Spleen (tissue), 11 donors: ENCODE measurements at regions not wholly inside any gene's neighbourhood (a gene's known extent, or its start where the extent isn't known, plus 50 kb on each side); places are given as distances from the start of the nearest gene placed in this dataset.

Source experiments
- DNase-seq: peaks from one replicate; pipeline ENCODE4 v3.0.0-alpha.2; 2020
- H3K27ac ChIP-seq, 8 donors: fragments of 200-600 bp; sonication (generic) in 7 of 8; 1 replicate in 4 of 8; 2 replicates in 4 of 8; pipeline versions ENCODE4 v1.5.0 to v1.8.0; 2016 to 2021; ENCODE audit warnings: inconsistent platforms in 4 of 8, mild to moderate bottlenecking in 4 of 8, moderate library complexity in 1 of 8
- H3K27me3 ChIP-seq, 7 donors: fragments of 200-600 bp; sonication (generic) in 6 of 7; replicated peaks in 1 of 7; 1 replicate in 4 of 7; 2 replicates in 3 of 7; pipeline versions ENCODE4 v1.5.0 to v1.8.0; 2016 to 2021; ENCODE audit warnings: inconsistent platforms in 3 of 7, mild to moderate bottlenecking in 1 of 7
- H3K36me3 ChIP-seq, 6 donors: fragments of 200-600 bp; sonication (generic) in 5 of 6; 1 replicate in 4 of 6; 2 replicates in 2 of 6; pipeline versions ENCODE4 v1.5.0 to v1.8.0; 2016 to 2021; ENCODE audit warnings: inconsistent platforms in 2 of 6
- H3K4me1 ChIP-seq, 6 donors: fragments of 200-600 bp; sonication (generic) in 5 of 6; 1 replicate in 3 of 6; 2 replicates in 3 of 6; pipeline versions ENCODE4 v1.5.0 to v1.8.0; 2016 to 2021; ENCODE audit warnings: inconsistent platforms in 3 of 6
- H3K4me3 ChIP-seq, 8 donors: fragments of 200-600 bp; sonication (generic) in 7 of 8; 1 replicate in 4 of 8; 2 replicates in 4 of 8; pipeline versions ENCODE4 v1.5.0 to v1.8.0; 2016 to 2021; ENCODE audit warnings: inconsistent platforms in 4 of 8, mild to moderate bottlenecking in 4 of 8, moderate library complexity in 2 of 8
- H3K9me3 ChIP-seq, 8 donors: fragments of 200-600 bp; sonication (generic) in 7 of 8; 1 replicate in 4 of 8; 2 replicates in 4 of 8; pipeline versions ENCODE4 v1.5.0 to v1.8.0; 2016 to 2021; ENCODE audit warnings: inconsistent platforms in 4 of 8
- POLR2A ChIP-seq, 3 donors: fragments of 450-650 bp; IDR thresholded peaks; one replicate each; pipeline ENCODE4 v1.5.1; 2017; ENCODE audit warnings: antibody characterized with exemption in 3 of 3, mild to moderate bottlenecking in 1 of 3
- POLR2AphosphoS5 ChIP-seq, 3 donors: sonication (generic); formaldehyde crosslinking; IDR thresholded peaks; one replicate each; pipeline ENCODE4 v1.5.1; 2017; ENCODE audit warnings: antibody characterized with exemption in 3 of 3
- WGBS, 5 donors: extraction: QIAGEN DNeasy Blood & Tissue Kit in 3 of 5; methylation state at CpG; one replicate each; pipeline versions ENCODE4 v1.1.5 to v1.1.7; 2013 to 2018; 5-methylcytosine and 5-hydroxymethylcytosine counted together
- intact Hi-C: fragments of 100-400 bp; cut with DNase I; formaldehyde crosslinking; loops from one replicate; pipeline ENCODE4 v1.15.0; 2023; ENCODE audit warnings: low total_unique reads
- TF ChIP-seq, protein P1 (sequence below), 11 experiments: fragments of 200-600 bp in 7 of 11; fragments of 450-650 bp in 4 of 11; sonication (generic) in 4 of 11; IDR thresholded peaks in 8 of 11; conservative IDR thresholded peaks in 3 of 11; 1 replicate in 7 of 11; 2 replicates in 4 of 11; pipeline versions ENCODE4 v1.4.0 to v1.8.0; 2016 to 2021; ENCODE audit warnings: antibody characterized with exemption in 11 of 11, inconsistent platforms in 4 of 11, mild to moderate bottlenecking in 1 of 11
- donor health status: healthy with polysubstance abuse.
- donor health status: DM: no; HTN: no; CAD: no; lungs with moderate emphysema.
- donor health status: DM: no; HTN: no; CAD: no.
- donor health status: Bipolar disorder and iron deficiency.
- donor health status: healthy.
- donor health status: DM: no; HTN: no; CAD: no.
- donor health status: DM: yes; HTN: yes; CAD: no.

DNA sequence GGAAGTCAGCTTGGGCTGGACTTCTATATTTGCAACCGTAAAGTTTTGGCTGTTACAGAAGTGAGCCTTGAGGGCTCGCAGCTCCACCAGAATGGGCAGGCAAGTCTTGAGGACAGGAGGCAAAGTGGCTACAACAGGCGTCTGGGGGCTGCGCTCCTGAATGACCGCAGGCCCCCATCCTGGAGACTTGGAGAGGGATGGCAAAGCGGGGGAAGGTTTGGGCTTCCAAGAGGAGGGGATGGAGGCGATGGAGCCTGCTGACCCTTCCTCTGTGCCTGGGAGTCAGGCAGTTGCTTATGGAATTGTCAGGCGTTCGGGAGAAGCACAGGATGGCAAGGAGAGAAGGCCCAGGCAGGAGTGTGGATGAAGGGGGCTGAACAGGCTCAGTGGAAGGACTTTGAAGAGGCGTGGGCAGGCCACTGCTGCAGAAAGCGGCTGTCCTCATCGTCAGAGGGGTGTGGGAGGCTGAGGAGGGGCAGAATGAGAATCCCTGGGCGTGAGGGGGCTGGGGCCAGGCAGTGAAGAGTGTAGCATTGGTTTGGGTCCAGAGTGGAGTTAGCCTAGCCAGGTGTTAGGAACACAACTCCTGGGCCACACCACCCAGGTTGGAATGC lies 72.3 kb downstream of the INHBB start:
- intact Hi-C loops: no loop called here
- Histone ChIP-seq H3K9me3 (no peaks in the 10 kb centered on the region), H3K4me3 (no peak overlapping the region), H3K4me1 (no peaks in the 10 kb centered on the region), H3K36me3 (no peaks in the 10 kb centered on the region), H3K27me3 (peaks cover 0 to 44% (median 0%) of the 10 kb centered on the region in 7 donors), H3K27ac (no peak overlapping the region)
- TF ChIP-seq POLR2AphosphoS5 (IDR thresholded peaks at IDR 0.05): no peak
- TF ChIP-seq POLR2A (IDR thresholded peaks at IDR 0.05): no peak
- TF ChIP-seq, protein P1, sequence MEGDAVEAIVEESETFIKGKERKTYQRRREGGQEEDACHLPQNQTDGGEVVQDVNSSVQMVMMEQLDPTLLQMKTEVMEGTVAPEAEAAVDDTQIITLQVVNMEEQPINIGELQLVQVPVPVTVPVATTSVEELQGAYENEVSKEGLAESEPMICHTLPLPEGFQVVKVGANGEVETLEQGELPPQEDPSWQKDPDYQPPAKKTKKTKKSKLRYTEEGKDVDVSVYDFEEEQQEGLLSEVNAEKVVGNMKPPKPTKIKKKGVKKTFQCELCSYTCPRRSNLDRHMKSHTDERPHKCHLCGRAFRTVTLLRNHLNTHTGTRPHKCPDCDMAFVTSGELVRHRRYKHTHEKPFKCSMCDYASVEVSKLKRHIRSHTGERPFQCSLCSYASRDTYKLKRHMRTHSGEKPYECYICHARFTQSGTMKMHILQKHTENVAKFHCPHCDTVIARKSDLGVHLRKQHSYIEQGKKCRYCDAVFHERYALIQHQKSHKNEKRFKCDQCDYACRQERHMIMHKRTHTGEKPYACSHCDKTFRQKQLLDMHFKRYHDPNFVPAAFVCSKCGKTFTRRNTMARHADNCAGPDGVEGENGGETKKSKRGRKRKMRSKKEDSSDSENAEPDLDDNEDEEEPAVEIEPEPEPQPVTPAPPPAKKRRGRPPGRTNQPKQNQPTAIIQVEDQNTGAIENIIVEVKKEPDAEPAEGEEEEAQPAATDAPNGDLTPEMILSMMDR (IDR thresholded peaks at IDR 0.05 in 8 of 11, conservative IDR thresholded peaks at IDR 0.05 in 3 of 11): no peak
- WGBS, 5 donors: 79 to 91% (median 86%) methylated on average over 13 of the region's 13 CpGs
- peak; percentile 64 for DNase-seq

DNA sequence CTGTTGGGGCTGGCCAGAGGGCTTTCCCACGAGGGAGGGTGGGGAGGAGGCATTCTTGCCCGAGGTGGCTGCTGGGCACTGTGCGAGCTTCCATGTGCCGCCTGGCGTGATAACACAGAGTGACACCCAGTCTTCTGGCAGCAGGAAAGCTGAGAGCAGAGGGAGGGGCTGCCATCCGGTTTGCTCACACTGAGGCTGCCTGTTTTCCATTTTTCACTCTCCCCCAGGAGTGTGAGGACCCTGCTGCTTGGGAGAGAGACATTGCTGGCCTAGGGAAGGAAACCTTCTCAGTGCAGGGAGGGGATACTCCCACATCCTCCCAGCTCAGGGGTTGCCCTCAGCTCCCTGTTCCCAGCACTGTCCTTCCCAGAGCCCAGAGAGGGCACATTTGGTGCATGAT lies 73.1 kb downstream of the INHBB start:
- H3K36me3 ChIP-seq: no peaks in the 10 kb centered on the region
- 41 to 64% (median 55%) methylated on average over 5 to 6 of the region's 6 CpGs for WGBS, 5 donors
- H3K27me3 ChIP-seq: peaks cover 0 to 44% (median 0%) of the 10 kb centered on the region in 7 donors
- DNase-seq: peak; percentile 61
- TF ChIP-seq, protein P1 (IDR thresholded peaks at IDR 0.05 in 8 of 11, conservative IDR thresholded peaks at IDR 0.05 in 3 of 11): no peak
- no peak for TF ChIP-seq POLR2A (IDR thresholded peaks at IDR 0.05)
- TF ChIP-seq POLR2AphosphoS5 (IDR thresholded peaks at IDR 0.05): no peak
- intact Hi-C loops: no loop called here
- H3K27ac ChIP-seq: no peak overlapping the region
- H3K9me3 ChIP-seq: no peaks in the 10 kb centered on the region
- no peak overlapping the region for H3K4me3 ChIP-seq
- no peaks in the 10 kb centered on the region for H3K4me1 ChIP-seq

DNA sequence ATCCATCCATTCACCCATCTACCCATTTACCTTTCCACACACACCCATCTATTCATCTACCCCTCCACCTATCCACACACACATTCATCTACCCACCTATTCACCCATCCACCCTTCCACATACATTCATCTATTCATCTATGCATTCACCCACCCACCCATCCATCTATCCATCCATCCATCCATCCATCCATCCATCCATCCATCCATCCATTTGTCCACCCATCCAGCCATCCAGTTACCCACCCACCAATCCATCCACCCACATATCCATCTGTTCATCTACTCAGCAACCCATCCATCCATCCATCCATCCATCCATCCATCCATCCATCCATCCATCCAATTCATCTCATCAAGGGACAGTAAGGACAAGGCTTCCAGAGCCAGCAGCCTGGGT lies 74.0 kb downstream of the INHBB start:
- H3K4me3 ChIP-seq: no peak overlapping the region
- H3K36me3 ChIP-seq: no peaks in the 10 kb centered on the region
- H3K27ac ChIP-seq: no peak overlapping the region
- H3K9me3 ChIP-seq: no peaks in the 10 kb centered on the region
- DNase-seq: no peak
- no peaks in the 10 kb centered on the region for H3K4me1 ChIP-seq
- TF ChIP-seq POLR2AphosphoS5 (IDR thresholded peaks at IDR 0.05) (no peak), POLR2A (IDR thresholded peaks at IDR 0.05) (no peak)
- TF ChIP-seq, protein P1 (IDR thresholded peaks at IDR 0.05 in 8 of 11, conservative IDR thresholded peaks at IDR 0.05 in 3 of 11): no peak
- intact Hi-C loops: no loop called here
- peaks cover 0 to 53% (median 0%) of the 10 kb centered on the region in 7 donors for H3K27me3 ChIP-seq

DNA sequence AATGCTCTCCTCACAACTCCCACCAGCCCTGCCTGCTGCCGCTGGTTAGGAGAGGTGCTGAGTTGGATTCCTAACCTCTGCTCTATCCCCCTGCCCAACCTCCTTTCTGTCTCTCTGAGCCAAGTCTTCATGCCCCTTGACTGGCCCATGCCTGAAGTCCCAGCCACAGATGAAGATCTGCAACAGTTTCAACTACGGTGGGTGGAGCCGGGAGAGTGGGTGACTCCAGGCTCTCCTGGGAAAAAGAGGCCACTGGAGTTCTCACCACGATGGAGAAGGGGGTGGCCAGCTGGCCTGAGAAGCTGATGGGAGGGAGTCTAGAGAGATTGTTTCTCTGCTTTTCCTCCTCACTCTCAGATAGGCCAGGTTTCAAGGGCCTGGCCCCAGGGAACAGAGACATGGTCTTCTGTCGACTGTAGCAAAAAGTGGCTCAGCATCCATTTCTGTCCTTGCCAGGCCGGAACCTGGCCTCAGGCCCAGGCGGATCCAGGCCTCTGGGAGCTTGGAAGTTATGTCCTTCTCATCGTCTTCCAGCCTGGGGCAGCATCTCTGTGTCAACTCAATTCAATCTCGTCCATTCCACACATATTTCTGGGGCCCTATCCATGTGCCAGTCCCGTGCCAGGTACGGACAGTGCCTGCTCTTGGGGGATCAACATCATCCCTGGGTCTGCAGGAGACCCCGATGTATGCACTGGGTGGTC lies 75.3 kb downstream of the INHBB start:
- TF ChIP-seq, protein P1 (IDR thresholded peaks at IDR 0.05 in 8 of 11, conservative IDR thresholded peaks at IDR 0.05 in 3 of 11): no peak
- TF ChIP-seq POLR2A (IDR thresholded peaks at IDR 0.05) (no peak), POLR2AphosphoS5 (IDR thresholded peaks at IDR 0.05) (no peak)

More for the DNA sequence above, 75.3 kb downstream of the INHBB start:
- H3K27ac ChIP-seq: no peak overlapping the region
- H3K4me3 ChIP-seq: no peak overlapping the region
- 75 to 85% (median 84%) methylated on average over 12 of the region's 12 CpGs for WGBS, 5 donors
- no peaks in the 10 kb centered on the region for H3K4me1 ChIP-seq
- intact Hi-C loops: no loop called here
- H3K9me3 ChIP-seq: no peaks in the 10 kb centered on the region
- no peaks in the 10 kb centered on the region for H3K36me3 ChIP-seq
- peaks cover 0 to 47% (median 0%) of the 10 kb centered on the region in 7 donors for H3K27me3 ChIP-seq
- peak; percentile 37 for DNase-seq
